ENCODE measurements at regions not wholly inside any gene's neighbourhood (a gene's known extent, or its start where the extent isn't known, plus 50 kb on each side); places are given as distances from the start of the nearest gene placed in this dataset.
"Not testable (repeated sequence)": the region's sequence is repeated elsewhere in the genome, so short reads cannot be mapped to it uniquely, and the experiment has no call there.

DNA sequence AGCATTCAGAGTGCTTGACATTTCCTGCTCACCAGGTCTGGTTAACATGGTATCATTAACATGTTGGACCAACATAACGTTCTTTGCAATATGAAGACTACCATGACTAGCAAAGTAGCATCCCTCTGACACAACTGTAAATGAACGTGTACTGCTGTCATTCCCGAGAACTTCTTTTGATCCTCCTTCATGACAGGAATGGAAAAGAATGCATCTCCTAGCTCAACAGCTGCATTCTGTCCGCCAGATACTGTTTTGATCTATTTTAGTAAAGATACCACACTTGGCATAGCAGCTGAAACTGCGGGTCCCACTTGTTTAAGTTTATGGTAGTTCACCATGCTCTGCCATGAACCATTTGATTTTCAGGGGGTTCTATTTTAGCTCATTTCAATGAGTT is 144.2 kb upstream of the PARD3B start:
- H3K4me2 ChIP-seq (ENCODE audit: low read length) = no peak overlapping the region
- no peaks in the 10 kb centered on the region for H3K27me3 ChIP-seq (ENCODE audit: insufficient read depth, low read length)
- H3K9me3 Mint-ChIP-seq (ENCODE audit: unreplicated experiment) = no peaks in the 10 kb centered on the region
- DNase-seq (ENCODE audit: low read depth) (no peak), FAIRE-seq (no peak)
- no peak overlapping the region for H3K9ac ChIP-seq (ENCODE audit: low read length)
- peaks cover 3% of the 10 kb centered on the region for H3K4me1 Mint-ChIP-seq (ENCODE audit: low read depth, unreplicated experiment)
- no peak overlapping the region for H3K27ac Mint-ChIP-seq (ENCODE audit: unreplicated experiment)
- no peaks in the 10 kb centered on the region for H3K27me3 Mint-ChIP-seq (ENCODE audit: low read depth, unreplicated experiment)
- H3K4me1 ChIP-seq (ENCODE audit: insufficient read depth, low read length) = no peaks in the 10 kb centered on the region
- no peaks in the 10 kb centered on the region for H3K36me3 ChIP-seq (ENCODE audit: insufficient read depth, low read length)
- no peak overlapping the region for H2AFZ ChIP-seq (ENCODE audit: low read depth, low read length)
- no peak overlapping the region for H3K4me3 ChIP-seq (ENCODE audit: insufficient read depth, low read depth, low read length)
- H3K9me3 ChIP-seq (ENCODE audit: insufficient read depth, low read depth, low read length) = no peaks in the 10 kb centered on the region
- no peak overlapping the region for H3K27ac ChIP-seq (ENCODE audit: low read depth, low read length)
- TF ChIP-seq EZH2 (IDR thresholded peaks at IDR 0.05; ENCODE audit: insufficient read depth, low read length) = no peak
- TF ChIP-seq, protein P1, sequence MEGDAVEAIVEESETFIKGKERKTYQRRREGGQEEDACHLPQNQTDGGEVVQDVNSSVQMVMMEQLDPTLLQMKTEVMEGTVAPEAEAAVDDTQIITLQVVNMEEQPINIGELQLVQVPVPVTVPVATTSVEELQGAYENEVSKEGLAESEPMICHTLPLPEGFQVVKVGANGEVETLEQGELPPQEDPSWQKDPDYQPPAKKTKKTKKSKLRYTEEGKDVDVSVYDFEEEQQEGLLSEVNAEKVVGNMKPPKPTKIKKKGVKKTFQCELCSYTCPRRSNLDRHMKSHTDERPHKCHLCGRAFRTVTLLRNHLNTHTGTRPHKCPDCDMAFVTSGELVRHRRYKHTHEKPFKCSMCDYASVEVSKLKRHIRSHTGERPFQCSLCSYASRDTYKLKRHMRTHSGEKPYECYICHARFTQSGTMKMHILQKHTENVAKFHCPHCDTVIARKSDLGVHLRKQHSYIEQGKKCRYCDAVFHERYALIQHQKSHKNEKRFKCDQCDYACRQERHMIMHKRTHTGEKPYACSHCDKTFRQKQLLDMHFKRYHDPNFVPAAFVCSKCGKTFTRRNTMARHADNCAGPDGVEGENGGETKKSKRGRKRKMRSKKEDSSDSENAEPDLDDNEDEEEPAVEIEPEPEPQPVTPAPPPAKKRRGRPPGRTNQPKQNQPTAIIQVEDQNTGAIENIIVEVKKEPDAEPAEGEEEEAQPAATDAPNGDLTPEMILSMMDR (IDR thresholded peaks at IDR 0.05; ENCODE audit: insufficient read depth, low read depth, low read length) = no peak
- no peaks in the 10 kb centered on the region for H3K79me2 ChIP-seq (ENCODE audit: insufficient read depth, low read length)
- H4K20me1 ChIP-seq (ENCODE audit: insufficient read depth, low read length) = no peaks in the 10 kb centered on the region
- H3K4me3 Mint-ChIP-seq (ENCODE audit: unreplicated experiment) = no peak overlapping the region
- H3K36me3 Mint-ChIP-seq (ENCODE audit: low read depth, unreplicated experiment) = no peaks in the 10 kb centered on the region

DNA sequence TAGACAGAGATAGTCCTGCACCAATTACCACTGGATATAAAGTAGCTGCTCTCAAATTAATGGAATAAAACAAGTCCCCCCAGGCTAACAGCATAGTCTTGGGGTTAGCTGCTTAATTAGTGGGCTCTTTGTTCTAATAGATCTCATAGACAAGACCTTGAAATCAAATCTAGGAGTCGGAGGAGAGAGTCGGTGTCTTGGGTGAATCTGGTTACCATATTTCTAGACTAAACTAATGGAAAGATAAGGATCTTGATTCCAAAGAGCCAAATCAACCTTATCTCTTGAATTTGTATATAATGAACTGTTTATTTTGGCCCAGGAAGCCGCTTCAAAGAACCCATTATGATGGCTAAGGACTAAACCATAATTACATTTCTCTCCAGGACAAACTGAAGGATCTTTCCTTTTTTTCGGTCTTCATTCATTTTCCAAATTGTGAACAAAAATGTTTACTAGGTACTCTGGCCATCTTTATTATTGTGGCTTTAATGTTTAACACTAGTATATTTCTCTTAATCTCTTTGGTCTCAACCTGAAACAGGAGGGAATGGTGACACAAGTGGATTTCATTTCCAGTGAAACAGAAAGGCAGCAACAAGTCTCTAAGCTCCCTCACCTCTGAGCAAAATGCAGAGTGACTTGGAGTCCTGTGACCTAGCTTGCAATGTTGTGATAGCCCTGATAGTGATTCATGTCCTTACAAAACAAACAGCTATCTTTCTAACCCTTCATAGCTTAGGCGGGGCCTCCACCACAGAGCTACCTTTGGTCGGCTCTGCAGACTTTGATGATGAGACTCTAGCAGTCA is 137.9 kb upstream of the PARD3B start:
- no peaks in the 10 kb centered on the region for H3K79me2 ChIP-seq (ENCODE audit: insufficient read depth, low read length)
- no peak overlapping the region for H3K27ac Mint-ChIP-seq (ENCODE audit: unreplicated experiment)
- FAIRE-seq (no peak), DNase-seq (ENCODE audit: low read depth) (peak; percentile 9)
- H3K4me1 ChIP-seq (ENCODE audit: insufficient read depth, low read length) = no peaks in the 10 kb centered on the region
- H2AFZ ChIP-seq (ENCODE audit: low read depth, low read length) = no peak overlapping the region
- H3K27ac ChIP-seq (ENCODE audit: low read depth, low read length) = no peak overlapping the region
- no peaks in the 10 kb centered on the region for H3K27me3 ChIP-seq (ENCODE audit: insufficient read depth, low read length)
- H3K36me3 Mint-ChIP-seq (ENCODE audit: low read depth, unreplicated experiment) = peaks cover 1% of the 10 kb centered on the region
- no peaks in the 10 kb centered on the region for H3K36me3 ChIP-seq (ENCODE audit: insufficient read depth, low read length)
- H4K20me1 ChIP-seq (ENCODE audit: insufficient read depth, low read length) = no peaks in the 10 kb centered on the region
- no peaks in the 10 kb centered on the region for H3K9me3 ChIP-seq (ENCODE audit: insufficient read depth, low read depth, low read length)
- H3K4me1 Mint-ChIP-seq (ENCODE audit: low read depth, unreplicated experiment) = peaks cover 2% of the 10 kb centered on the region
- no peak overlapping the region for H3K4me3 Mint-ChIP-seq (ENCODE audit: unreplicated experiment)
- H3K9me3 Mint-ChIP-seq (ENCODE audit: unreplicated experiment) = peaks cover 7% of the 10 kb centered on the region
- no peak overlapping the region for H3K9ac ChIP-seq (ENCODE audit: low read length)
- no peak overlapping the region for H3K4me2 ChIP-seq (ENCODE audit: low read length)
- H3K4me3 ChIP-seq (ENCODE audit: insufficient read depth, low read depth, low read length) = no peak overlapping the region
- H3K27me3 Mint-ChIP-seq (ENCODE audit: low read depth, unreplicated experiment) = no peaks in the 10 kb centered on the region
- TF ChIP-seq, protein P1 (IDR thresholded peaks at IDR 0.05; ENCODE audit: insufficient read depth, low read depth, low read length) = no peak
- TF ChIP-seq EZH2 (IDR thresholded peaks at IDR 0.05; ENCODE audit: insufficient read depth, low read length) = no peak

GRCh38 chr2:204412782-204413181 is 132.5 kb upstream of the PARD3B start:
- not testable (repeated sequence) for H3K9me3 ChIP-seq (ENCODE audit: insufficient read depth, low read depth, low read length); H3K4me2 ChIP-seq (ENCODE audit: low read length); H3K4me3 Mint-ChIP-seq (ENCODE audit: unreplicated experiment); H3K9ac ChIP-seq (ENCODE audit: low read length); H3K27ac Mint-ChIP-seq (ENCODE audit: unreplicated experiment); H3K4me1 ChIP-seq (ENCODE audit: insufficient read depth, low read length); DNase-seq (ENCODE audit: low read depth); H3K4me3 ChIP-seq (ENCODE audit: insufficient read depth, low read depth, low read length); FAIRE-seq; H3K27ac ChIP-seq (ENCODE audit: low read depth, low read length); H4K20me1 ChIP-seq (ENCODE audit: insufficient read depth, low read length); H3K27me3 Mint-ChIP-seq (ENCODE audit: low read depth, unreplicated experiment); H3K79me2 ChIP-seq (ENCODE audit: insufficient read depth, low read length); H3K4me1 Mint-ChIP-seq (ENCODE audit: low read depth, unreplicated experiment); H3K36me3 Mint-ChIP-seq (ENCODE audit: low read depth, unreplicated experiment); H3K36me3 ChIP-seq (ENCODE audit: insufficient read depth, low read length); H2AFZ ChIP-seq (ENCODE audit: low read depth, low read length); H3K27me3 ChIP-seq (ENCODE audit: insufficient read depth, low read length)
- H3K9me3 Mint-ChIP-seq (ENCODE audit: unreplicated experiment) = peaks cover 19% of the 10 kb centered on the region
